T-helper 22 cell (primary cell): ENCODE measurements at regions not wholly inside any gene's neighbourhood (a gene's known extent, or its start where the extent isn't known, plus 50 kb on each side); places are given as distances from the start of the nearest gene placed in this dataset.

Experiments used
- DNase-seq: peaks from one replicate; pipeline ENCODE4 v3.0.0-alpha.2; 2020; ENCODE audit warnings: low read depth

- no peak for DNase-seq
Observed at GRCh38 chr2:37544591-37545031, 126.8 kb downstream of the CDC42EP3 start.

GRCh38 chr2:37549598-37549997 lies 121.8 kb downstream of the CDC42EP3 start:
- no peak for DNase-seq

GRCh38 chr2:37550190-37550589 lies 121.3 kb downstream of the CDC42EP3 start:
- DNase-seq: no peak

- DNase-seq: no peak
Observed at GRCh38 chr2:37551783-37552182, 119.7 kb downstream of the CDC42EP3 start.

- no peak for DNase-seq
Observed at GRCh38 chr2:37552339-37552738, 119.1 kb downstream of the CDC42EP3 start.

GRCh38 chr2:37553411-37554154 lies 117.9 kb downstream of the CDC42EP3 start:
- no peak for DNase-seq

GRCh38 chr2:37554155-37554510 lies 117.3 kb downstream of the CDC42EP3 start:
- DNase-seq: no peak

GRCh38 chr2:37554687-37555086 lies 116.8 kb downstream of the CDC42EP3 start:
- DNase-seq: no peak

- DNase-seq: no peak
Observed at GRCh38 chr2:37555457-37555856, 116.0 kb downstream of the CDC42EP3 start.

GRCh38 chr2:37556256-37556655 lies 115.2 kb downstream of the CDC42EP3 start:
- no peak for DNase-seq

- DNase-seq: no peak
Observed at GRCh38 chr2:37558623-37559022, 112.8 kb downstream of the CDC42EP3 start.

GRCh38 chr2:37560241-37560848 lies 111.1 kb downstream of the CDC42EP3 start:
- DNase-seq: no peak

GRCh38 chr2:37560863-37561614 lies 110.4 kb downstream of the CDC42EP3 start:
- DNase-seq: no peak

GRCh38 chr2:37561615-37562569 lies 109.5 kb downstream of the CDC42EP3 start:
- DNase-seq: no peak

GRCh38 chr2:37563375-37564015 lies 107.9 kb downstream of the CDC42EP3 start:
- DNase-seq: no peak

GRCh38 chr2:37564356-37564755 lies 107.1 kb downstream of the CDC42EP3 start:
- no peak for DNase-seq

- no peak for DNase-seq
Observed at GRCh38 chr2:37566517-37566981, 104.9 kb downstream of the CDC42EP3 start.

GRCh38 chr2:37568565-37568964 lies 102.9 kb downstream of the CDC42EP3 start:
- no peak for DNase-seq

- DNase-seq: no peak
Observed at GRCh38 chr2:37569131-37569823, 102.2 kb downstream of the CDC42EP3 start.

- DNase-seq: no peak
Observed at GRCh38 chr2:37569986-37570679, 101.3 kb downstream of the CDC42EP3 start.
